ENCODE measurements at regions not wholly inside any gene's neighbourhood (a gene's known extent, or its start where the extent isn't known, plus 50 kb on each side); places are given as distances from the start of the nearest gene placed in this dataset.
"Not testable (repeated sequence)": the region's sequence is repeated elsewhere in the genome, so short reads cannot be mapped to it uniquely, and the experiment has no call there.

DNA sequence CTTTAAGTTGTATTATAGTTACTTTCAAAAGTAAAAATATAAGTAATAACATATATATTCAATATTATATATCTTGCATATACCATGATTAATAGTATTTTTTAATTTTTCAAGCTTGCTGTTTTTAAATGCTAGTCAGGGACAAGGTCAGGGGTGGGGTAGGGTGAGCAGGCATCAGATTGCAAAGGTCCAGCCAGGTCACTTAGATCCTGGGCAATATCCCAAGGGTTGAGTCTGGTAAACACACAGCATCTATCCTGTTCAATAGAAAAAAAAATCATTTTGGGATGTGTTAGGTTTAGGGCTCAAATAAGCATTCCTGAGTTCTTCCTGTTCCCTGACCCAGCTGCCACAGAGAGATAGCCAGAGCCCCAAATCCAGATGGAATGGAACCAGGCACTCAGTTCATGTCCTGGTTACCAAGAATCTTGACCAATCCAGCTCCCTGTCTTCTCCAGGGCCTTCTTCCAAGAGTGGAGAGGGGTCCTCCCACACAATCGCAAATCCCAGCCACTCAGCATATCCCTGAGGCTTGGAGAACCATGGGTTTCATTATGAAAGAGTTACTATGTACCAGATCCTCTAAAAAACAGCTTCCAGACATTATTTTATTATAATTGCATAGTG is 134.9 kb upstream of the TOP1 start:
- DNase-seq (ENCODE audit: low spot score), result no peak

DNA sequence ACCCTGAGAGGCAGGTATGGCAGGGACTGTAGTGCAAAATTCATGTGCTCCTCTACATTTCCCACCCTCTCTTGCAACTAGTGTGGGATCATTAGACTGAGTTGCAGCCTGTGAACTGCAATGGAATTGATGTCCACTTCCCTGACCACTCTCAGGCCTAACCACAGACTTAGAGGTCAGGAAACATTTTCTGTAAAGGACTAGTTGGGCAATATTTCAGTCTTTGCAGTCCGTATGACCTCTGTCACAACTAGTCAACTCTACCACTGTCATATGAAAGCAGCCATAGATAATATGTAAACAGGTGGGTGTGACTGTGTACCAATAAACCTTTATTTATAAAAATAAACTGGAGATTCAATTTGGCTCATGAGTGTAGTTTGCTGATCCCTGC is 134.4 kb upstream of the TOP1 start:
- no peak for DNase-seq (ENCODE audit: low spot score)

DNA sequence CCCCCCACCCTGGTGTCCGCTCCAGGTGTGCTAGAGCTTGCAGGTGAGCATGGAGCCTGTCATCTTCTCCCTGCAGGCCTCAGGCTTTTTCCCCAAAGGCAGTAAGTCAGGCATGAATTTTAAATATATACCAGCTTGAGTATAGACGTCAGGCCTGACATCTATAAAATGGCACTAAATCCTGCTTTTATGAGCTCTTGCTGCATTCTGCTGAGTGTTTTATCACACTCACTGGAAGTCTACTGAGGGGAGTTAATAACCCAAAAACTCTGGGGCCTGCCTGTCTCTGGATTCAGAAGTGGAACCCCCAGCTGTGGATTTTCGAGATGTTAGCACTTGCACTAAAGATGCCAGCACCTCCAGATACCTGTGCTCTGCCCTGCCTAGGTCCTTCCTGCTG is 133.4 kb upstream of the TOP1 start:
- no peak for DNase-seq (ENCODE audit: low spot score)

DNA sequence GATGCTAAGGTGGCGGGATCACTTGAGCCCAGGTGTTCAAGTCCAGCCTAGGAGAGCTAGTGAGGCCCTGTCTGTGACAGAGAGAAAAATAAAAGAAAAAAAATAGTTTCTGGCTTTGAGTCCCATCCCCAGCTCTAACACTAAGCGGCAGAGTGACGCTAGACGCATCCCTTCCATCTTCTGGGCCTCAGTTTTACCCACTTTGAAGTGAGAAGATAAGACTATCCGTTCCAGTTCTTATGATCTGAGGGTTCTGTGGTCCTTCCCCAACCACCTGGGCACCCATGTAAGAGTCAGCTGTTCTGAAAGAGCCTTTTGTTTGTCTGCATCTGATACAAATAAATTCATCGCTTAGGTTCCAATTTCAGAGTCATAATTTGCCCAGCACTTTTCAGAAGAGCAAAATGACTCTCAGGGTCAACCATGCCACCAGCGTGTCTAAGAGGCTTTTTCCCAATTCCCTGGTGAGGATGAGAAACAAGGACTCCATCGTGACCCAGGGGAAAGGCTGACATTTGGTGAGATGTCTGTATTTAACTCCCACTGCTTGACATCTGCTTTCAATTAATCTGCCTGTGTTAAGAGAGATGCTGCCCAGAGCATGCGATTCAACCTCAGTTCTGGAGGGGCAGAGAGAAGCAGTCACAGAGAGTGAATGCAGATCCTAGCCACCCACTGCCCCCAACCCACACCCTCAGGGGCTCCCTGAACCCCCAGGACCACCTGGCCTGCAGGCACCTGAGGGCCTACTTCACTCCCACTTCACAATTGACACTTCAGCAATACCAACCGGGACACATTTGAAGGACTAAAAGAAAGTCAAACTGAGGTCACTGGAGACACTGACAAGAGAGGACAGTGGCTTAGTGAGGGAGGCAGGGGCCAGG is 131.6 kb upstream of the TOP1 start:
- no peak for DNase-seq (ENCODE audit: low spot score)

DNA sequence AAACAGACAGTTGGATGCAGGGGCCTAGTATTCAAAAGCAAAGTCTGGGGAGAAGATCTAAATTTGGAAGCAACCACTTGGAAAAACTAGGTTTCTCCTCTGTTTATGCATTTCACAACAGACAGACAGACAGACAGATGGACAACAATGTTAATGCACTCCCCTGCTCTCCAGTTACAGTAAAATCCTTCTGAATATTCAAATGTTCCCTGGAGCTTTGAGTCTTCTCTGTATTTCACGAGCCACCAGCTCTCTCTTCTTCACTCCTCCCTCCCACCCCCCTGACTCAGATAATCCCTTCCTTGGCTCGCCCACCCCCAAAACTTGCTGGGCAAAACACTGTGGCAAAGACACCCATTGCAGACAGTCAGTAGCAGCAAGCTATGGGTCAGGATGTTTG is 129.3 kb upstream of the TOP1 start:
- no peak for DNase-seq (ENCODE audit: low spot score)

DNA sequence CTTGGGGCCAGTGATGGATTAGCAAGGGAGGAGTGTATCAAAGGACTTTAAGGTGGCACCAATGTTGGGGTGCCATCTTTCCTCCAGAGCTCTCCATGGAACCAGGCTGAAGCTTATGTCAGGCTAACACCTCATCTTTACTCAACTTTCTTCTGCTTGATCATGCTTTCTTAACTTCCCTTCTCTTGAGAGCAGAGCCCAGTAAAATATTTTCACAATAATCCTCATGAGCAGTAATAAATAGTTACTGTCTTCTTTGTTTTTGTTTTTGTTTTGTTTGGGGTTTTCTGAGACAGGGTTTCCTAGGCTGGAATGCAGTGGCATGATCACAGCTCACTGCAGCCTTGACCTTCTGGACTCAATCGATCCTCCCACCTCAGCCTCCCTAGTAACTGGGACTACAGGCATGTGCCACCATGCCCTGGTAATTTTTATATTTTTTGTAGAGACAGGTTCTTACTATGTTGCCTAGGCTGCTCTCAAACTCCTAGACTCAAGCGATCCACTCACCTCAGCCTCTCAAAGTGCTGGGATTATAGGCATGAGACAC is 127.9 kb upstream of the TOP1 start:
- DNase-seq (ENCODE audit: low spot score), result no peak

DNA sequence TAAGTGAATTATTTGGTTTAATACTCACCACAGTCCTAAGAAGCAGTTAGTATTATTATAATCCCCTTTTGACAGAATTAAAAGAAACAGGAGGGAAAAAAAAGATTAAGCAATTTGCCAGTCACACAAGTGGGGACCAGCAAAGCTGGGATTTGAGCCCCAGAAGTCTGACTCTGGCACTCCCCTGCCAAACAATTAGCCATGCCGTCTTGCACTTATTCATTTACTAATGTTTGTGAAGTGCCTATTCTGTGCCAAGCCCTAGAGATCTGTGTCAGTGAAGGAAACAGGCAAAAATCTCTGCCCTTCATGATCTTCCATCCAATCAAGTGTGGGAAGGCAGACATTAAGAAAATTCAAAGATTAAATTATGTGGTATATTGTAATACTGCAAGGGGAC is 126.0 kb upstream of the TOP1 start:
- DNase-seq (ENCODE audit: low spot score), result no peak

DNA sequence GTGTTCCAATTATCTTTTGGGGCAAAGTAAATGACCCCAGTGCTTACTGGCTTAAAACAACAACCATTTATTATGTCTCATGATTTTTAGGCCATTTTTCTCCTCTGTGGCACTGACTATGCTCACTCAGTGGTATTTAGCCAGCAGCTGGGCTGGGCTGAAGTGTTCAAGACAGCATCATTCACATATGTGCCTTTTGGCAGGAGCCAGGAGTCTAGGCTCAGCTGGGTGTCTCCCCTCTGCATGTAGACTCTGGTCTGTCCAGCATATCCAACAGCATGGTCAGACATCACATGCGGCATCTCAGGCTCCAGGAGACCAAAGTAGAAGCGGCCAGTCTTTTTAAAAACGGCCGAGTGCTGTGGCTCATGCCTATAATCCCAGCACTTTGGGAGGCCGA is 120.3 kb upstream of the TOP1 start:
- DNase-seq (ENCODE audit: low spot score), result no peak

DNA sequence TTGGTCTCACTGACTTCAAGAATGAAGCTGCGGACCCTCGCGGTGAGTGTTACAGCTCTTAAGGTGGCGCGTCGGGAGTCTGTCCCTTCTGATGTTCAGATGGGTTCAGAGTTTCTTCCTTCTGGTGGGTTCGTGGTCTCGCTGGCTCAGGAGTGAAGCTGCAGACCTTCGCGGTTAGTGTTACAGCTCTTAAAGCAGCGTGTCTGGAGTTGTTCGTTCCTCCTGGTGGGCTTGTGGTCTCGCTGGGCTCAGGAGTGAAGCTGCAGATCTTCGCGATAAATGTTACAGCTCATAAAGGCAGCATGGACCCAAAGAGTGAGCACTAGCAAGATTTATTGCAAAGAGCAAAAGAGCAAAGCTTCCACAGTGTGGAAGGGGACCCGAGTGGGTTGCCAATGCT is 119.1 kb upstream of the TOP1 start:
- DNase-seq (ENCODE audit: low spot score), result not testable (repeated sequence)

DNA sequence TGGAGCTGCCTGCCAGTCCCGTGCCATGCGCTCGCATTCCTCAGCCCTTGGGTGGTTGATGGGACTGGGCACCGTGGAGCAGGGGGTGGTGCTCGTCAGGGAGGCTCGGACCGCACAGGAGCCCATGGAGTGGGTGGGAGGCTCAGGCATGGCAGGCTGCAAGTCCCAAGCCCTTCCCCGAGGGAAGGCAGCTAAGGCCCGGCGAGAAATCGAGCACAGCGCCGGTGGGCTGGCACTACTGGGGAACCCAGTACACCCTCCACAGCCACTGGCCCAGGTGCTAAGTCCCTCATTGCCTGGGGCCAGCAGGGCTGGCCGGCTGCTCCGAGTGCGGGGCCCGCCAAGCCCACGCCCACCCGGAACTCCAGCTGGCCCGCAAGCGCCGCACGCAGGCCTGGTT is 118.2 kb upstream of the TOP1 start:
- DNase-seq (ENCODE audit: low spot score), result not testable (repeated sequence)

DNA sequence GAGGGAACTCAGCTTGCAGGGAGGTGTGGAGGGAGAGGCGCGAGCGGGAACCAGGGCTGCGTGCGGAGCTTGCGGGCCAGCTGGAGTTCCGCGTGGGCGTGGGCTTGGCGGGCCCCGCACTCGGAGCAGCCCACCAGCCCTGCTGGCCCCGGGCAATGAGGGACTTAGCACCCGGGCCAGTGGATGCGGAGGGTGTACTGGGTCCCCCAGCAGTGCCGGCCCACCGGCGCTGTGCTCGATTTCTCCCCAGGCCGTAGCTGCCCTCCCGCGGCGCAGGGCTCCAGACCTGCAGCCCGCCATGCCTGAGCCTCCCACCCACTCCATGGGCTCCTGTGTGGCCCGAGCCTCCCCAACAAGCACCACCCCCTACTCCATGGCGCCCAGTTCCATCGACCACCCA is 117.5 kb upstream of the TOP1 start:
- not testable (repeated sequence) for DNase-seq (ENCODE audit: low spot score)

DNA sequence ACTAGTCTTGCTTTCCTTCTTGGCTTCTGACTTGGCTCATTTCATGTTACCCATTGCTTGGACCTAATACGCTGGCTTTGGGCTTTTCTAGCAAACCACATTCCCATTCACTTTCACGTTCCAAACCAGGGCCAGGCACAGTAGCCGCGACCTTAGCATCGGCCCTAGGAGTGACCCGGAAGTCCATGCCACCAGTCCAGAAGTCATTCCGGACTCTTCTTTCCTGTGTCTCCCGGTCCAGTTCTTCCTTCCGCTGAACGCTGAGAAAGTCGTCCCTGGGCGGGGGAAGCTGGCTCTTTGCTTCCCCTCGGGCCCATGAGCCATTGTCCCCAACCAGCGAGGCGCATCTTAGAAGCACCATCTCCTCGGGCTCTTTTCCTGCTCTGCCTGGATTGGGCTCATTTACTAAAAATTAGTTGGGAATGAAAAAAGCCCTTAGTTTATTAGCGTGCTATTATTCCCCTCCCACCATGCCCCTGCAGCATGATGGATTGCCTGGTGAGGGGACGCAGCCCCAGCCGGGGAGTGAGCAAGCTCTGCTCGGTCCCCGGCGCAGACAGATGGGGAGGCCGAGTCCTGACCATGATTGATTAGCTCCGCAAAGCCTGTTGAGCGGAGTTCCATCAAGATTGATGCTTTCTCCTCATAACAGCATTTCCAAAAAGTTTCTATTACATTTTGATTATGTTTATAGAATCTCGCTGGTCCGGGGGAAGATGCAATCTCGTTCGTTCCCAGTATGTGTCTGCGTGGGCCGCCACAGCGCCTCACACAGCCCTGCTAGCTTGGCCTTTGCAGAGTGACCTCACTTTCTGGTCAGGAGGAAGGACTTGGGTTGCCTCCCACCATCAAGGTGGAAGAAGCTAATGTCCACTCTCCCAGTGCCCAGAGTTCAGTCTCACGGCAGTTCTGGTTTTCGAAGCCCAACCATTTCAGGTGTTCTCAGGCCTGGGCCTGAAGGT is 115.1 kb upstream of the TOP1 start:
- DNase-seq (ENCODE audit: low spot score), result no peak

DNA sequence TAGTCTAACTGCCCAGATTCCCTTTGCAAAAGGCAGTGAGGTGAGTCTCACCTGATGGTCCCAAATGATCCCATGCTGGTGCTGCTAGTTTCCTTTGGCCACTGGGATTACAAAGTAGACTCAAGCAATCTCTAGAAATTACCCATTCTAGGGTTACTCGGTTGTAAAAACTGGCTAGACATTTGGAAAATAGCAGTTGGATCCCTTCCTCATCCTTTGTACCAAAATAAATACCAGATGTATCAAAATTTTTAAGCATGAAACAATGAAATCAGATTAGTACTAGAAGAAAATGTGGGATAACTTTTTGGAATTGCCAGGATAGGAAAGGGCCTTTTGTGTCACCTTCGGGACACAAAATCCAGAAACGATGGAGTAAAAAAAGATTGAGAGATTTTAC is 112.9 kb upstream of the TOP1 start:
- DNase-seq (ENCODE audit: low spot score), result no peak

DNA sequence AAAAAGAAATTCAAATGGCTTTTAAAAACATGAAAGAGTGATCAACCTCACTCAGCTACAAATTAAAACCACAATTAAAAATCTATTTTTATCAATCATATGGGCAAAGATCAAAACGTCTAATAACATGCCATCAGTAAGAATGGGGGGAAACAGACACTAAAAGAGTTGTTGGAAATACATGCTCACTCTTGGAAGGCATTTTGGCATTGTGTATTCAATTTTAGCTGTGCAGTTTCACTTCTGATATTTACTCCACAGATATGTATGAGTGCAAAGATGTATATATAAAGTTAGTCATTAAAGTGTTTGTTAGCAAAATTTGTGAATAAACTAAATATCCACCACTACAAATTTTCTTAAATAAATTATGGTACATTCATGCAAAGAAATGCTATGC is 112.3 kb upstream of the TOP1 start:
- DNase-seq (ENCODE audit: low spot score), result no peak

DNA sequence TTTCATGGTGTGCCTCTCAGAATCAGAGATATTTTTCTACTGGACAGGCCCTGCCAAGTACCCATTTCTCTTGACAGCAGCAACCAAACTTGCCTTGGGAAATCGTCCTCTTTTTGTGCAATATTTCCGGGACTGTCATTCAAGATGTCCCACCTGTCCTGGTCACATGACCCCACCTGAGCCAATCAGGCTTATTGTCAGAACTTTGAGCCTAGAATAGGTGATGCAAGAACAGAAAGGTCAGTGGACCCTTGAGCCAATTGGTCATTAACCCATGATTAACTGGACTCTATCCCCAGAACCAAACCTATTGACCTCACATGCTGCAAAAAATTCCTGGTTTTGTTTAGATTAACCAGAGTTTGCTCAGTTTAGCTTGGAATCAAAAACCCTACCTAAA is 108.3 kb upstream of the TOP1 start:
- no peak for DNase-seq (ENCODE audit: low spot score)

DNA sequence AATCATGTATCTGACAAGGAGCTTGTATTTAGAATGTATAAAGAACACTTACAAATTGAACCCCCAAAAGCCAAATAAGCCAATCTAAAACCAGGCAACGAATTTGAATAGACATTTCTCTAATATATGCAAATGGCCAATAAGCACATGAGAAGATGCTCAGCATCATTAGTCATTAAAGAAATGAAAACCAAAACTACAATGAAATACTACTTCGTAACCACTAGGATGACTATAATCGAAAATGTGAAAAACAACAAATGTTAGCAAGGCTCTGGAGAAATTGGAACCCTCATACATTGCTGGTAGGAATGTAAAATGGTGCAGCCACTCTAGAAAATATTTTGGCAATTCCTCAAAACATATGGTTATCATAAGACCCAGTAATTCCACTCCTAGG is 105.8 kb upstream of the TOP1 start:
- no peak for DNase-seq (ENCODE audit: low spot score)

DNA sequence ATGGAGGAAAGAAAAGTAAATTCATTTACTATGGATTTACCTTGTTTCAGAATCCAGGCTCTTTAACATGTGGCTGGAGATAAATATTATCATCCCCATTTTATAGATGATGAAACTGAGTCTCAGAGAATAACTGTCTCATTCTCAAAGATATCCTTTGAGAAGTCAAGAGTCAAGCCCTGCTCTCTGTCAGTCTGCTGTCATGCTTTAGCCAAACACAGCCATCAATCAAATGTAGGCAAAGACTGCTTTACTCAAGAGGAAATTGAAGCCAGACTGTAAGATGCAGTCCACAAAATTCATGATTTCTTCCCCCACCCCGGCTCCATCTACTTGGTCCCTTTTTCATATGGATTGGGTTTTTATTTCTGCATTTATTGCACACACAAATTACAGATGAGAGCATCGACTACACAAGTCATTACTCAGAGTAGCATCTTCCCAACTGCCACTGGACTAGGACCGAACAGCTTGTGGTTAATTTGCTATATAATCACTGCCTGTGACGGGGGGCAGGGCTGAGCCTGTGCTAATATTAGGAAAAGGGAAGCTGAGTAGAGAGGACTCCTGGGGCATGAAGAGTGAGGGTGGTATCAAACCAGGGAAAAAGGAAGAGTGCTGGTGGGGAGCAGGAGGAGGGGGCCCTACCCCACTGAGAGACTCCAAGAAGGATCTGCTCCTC is 102.7 kb upstream of the TOP1 start:
- DNase-seq (ENCODE audit: low spot score), result no peak

DNA sequence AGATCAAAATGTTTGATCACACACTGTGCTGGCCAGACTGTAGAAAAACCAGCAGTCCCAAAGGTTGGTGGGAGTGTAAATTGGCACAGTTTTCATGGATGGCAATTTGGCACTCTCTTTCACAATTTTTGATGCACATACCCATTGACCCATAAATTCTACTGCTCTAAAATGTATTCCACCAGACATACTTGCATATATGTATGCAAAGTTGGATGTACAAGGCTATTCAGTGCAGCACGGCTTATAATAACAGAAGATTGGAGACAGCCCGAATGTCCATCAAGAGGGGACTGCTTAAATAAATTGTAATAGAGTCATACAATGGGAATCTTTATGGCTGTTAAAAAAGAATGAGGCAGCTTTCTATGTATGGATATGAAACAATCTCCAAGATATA is 101.7 kb upstream of the TOP1 start:
- DNase-seq (ENCODE audit: low spot score), result no peak

DNA sequence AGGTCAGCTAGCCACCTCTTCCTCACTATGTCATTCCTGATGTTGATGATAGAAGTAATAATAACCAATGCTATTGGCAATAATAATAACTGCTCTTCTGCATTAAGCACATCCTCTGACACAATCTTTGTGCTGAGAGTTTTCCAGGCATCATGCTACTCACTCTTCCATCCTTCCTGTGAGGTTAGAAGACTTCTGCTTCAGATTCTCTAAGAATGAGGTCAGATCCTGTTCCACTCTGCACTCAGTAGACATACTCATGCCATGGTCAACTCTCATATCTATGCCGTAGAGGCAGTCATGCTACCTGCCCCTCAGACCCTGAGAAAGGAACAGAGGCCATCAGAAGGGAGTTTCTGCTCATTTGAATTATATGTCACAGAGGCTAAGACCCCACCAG is 98.1 kb upstream of the TOP1 start:
- peak; percentile 21 for DNase-seq (ENCODE audit: low spot score)

DNA sequence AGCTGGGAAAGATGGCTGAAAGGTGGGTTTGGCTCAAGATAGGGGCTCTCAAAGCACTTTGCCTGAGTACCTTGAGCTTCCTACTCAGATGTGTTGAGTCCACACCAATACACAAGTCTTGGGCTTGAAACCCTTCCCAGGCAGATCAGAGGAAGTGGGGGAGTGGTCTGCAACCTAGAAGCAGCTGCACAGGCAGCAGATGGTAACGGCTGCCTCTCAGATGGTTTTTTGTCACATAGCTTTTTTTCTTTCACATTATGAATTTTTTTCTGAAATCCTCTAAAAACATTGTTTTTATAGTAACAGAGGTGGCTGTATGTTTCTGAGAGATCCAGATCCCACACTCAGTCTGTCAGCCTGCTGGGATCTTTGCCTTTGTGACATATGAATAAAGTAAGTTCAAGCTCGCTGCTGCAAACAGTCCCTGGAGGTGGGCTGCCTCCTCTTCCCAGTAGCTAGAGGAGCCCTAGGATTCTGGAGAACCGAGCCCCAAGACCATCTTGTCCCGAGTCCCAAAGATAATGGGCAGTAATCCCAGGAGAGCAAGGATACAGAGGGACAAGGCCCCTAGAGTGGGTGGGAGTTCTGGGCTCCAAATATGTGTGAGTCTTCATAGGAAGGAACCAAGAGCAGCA is 97.1 kb upstream of the TOP1 start:
- no peak for DNase-seq (ENCODE audit: low spot score)

DNA sequence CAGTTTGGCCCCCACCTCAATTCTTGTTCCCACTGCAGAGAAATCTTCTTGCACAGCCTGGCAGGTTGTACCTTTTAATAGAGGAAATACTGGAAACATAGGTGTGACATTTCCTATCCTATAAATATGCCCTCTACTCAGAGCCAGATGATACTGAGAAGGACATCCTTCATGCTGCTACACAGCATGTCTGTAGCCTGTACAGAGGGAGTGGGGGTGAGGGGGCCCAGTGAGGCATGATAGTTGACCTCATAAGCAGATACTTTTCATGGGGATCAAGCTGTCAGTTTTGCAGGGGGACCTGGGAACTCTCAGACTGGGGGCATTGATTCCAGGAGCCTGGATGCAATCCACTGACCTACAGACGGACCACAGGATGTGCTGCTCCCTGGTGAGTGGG is 96.2 kb upstream of the TOP1 start:
- DNase-seq (ENCODE audit: low spot score), result no peak
